ENCODE measurements at regions not wholly inside any gene's neighbourhood (a gene's known extent, or its start where the extent isn't known, plus 50 kb on each side); places are given as distances from the start of the nearest gene placed in this dataset.

- Histone ChIP-seq H3K9me3 (replicated peaks; ENCODE audit: control insufficient read depth, insufficient read depth, low read length) (no peaks in the 10 kb centered on the region), H3K4me2 (ENCODE audit: insufficient read depth, low read length) (no peak overlapping the region), H3K9me1 (replicated peaks; ENCODE audit: control insufficient read depth, extremely low read depth, insufficient read depth, low read length) (no peaks in the 10 kb centered on the region), H3K9ac (replicated peaks; ENCODE audit: extremely low read depth, insufficient read depth, low read length) (no peak overlapping the region), H3K36me3 (ENCODE audit: control insufficient read depth in 2 of 2, extremely low read depth in 1 of 2, insufficient read depth in 2 of 2, low read length in 2 of 2) (no peaks in the 10 kb centered on the region), H3K27ac (ENCODE audit: insufficient read depth, low read depth, low read length) (no peak overlapping the region), H3K4me1 (ENCODE audit: control insufficient read depth, extremely low read depth, insufficient read depth, low read length) (no peaks in the 10 kb centered on the region), H4K20me1 (replicated peaks; ENCODE audit: control insufficient read depth, extremely low read depth, insufficient read depth, low read length) (no peaks in the 10 kb centered on the region), H3K4me3 (replicated peaks in 1 of 3; ENCODE audit: insufficient read depth in 1 of 3, low read depth in 1 of 3, low read length in 3 of 3) (no peak overlapping the region), H3K27me3 (ENCODE audit: control insufficient read depth in 2 of 2, insufficient read depth in 2 of 2, low read length in 2 of 2) (no peaks in the 10 kb centered on the region), H2AFZ (ENCODE audit: low read depth, low read length) (no peak overlapping the region), H3K79me2 (ENCODE audit: control insufficient read depth, insufficient read depth, low read length) (no peaks in the 10 kb centered on the region)
- DNase-seq (ENCODE audit: low read depth, low spot score) = no peak
- intact Hi-C loops (cut with micrococcal nuclease) (no loop called here), dilution Hi-C loops (cut with MboI; ENCODE audit: extremely low pct_ligation_motif_present, low sequenced_read_pairs) (no loop called here)
- POLR2A ChIA-PET = no interaction called here
- FAIRE-seq = no peak
- no peak for TF ChIP-seq CTCF (IDR thresholded peaks at IDR 0.05; ENCODE audit: extremely low read depth in 1 of 2, insufficient read depth in 1 of 2, low read depth in 1 of 2, low read length in 2 of 2)
- TF ChIP-seq GATA2 (IDR thresholded peaks at IDR 0.05; ENCODE audit: insufficient read depth, insufficient read length, low read depth, low read length) = no peak
- no peak for TF ChIP-seq POLR2AphosphoS5 (IDR thresholded peaks at IDR 0.05; ENCODE audit: insufficient read depth, low read depth, low read length)
- no peak for TF ChIP-seq JUN (IDR thresholded peaks at IDR 0.05; ENCODE audit: borderline replicate concordance, insufficient read depth, insufficient read length, low read depth)
- TF ChIP-seq MYC (IDR thresholded peaks at IDR 0.05; ENCODE audit: low read depth, low read length) = no peak
- no peak for TF ChIP-seq MAX (IDR thresholded peaks at IDR 0.05; ENCODE audit: insufficient read depth, insufficient read length)
- TF ChIP-seq FOS (IDR thresholded peaks at IDR 0.05; ENCODE audit: borderline replicate concordance, insufficient read depth, low read length) = no peak
- TF ChIP-seq POLR2A (IDR thresholded peaks at IDR 0.05; ENCODE audit: low read depth, low read length) = no peak
- no peak for TF ChIP-seq EZH2 (IDR thresholded peaks at IDR 0.05; ENCODE audit: borderline replicate concordance, low read depth, low read length, severe bottlenecking)
- no TSS peak for BruUV-seq (replicated peaks)
- CTCF ChIA-PET = no interaction called here
These were observed 285.4 kb downstream of the TLE4 start for GRCh38 chr9:79857188-79857587.
